Activated CD4-positive, alpha-beta memory T cell treated with anti-CD3 and anti-CD28 coated beads for 36 hours (primary cell): ENCODE measurements at regions not wholly inside any gene's neighbourhood (a gene's known extent, or its start where the extent isn't known, plus 50 kb on each side); places are given as distances from the start of the nearest gene placed in this dataset.

ENCODE experiments used
- CTCF ChIA-PET: fragments of 350-600 bp; sonication (Branson Sonifier 250); formaldehyde crosslinking; loops from one replicate; lab custom pipeline; 2021; ENCODE audit warnings: antibody characterized with exemption, inconsistent platforms; lab: Charles Lee
- POLR2A ChIA-PET: fragments of 350-600 bp; sonication (Branson Sonifier 250); formaldehyde crosslinking; loops from one replicate; lab custom pipeline; 2021; ENCODE audit warnings: antibody characterized with exemption; lab: Charles Lee
- DNase-seq: peaks from one replicate; pipeline ENCODE4 v3.0.0-alpha.2; 2020
- H3K27ac Mint-ChIP-seq: one replicate; pipeline ENCODE4 v1.8.0; 2021; ENCODE audit warnings: mixed read lengths
- H3K27me3 Mint-ChIP-seq: one replicate; pipeline ENCODE4 v1.8.0; 2021; ENCODE audit warnings: mixed read lengths
- H3K36me3 Mint-ChIP-seq: one replicate; pipeline ENCODE4 v1.8.0; 2021; ENCODE audit warnings: mixed read lengths
- H3K4me1 Mint-ChIP-seq: one replicate; pipeline ENCODE4 v1.8.0; 2021; ENCODE audit warnings: low read depth, mixed read lengths
- H3K4me3 Mint-ChIP-seq: one replicate; pipeline ENCODE4 v1.8.0; 2021; ENCODE audit warnings: mild to moderate bottlenecking, mixed read lengths
- H3K9me3 Mint-ChIP-seq: one replicate; pipeline ENCODE4 v1.8.0; 2021; ENCODE audit warnings: mixed read lengths
- intact Hi-C: fragments of 100-400 bp; cut with micrococcal nuclease; formaldehyde crosslinking; loops from one replicate; pipeline ENCODE4 v1.15.1; 2023

DNA sequence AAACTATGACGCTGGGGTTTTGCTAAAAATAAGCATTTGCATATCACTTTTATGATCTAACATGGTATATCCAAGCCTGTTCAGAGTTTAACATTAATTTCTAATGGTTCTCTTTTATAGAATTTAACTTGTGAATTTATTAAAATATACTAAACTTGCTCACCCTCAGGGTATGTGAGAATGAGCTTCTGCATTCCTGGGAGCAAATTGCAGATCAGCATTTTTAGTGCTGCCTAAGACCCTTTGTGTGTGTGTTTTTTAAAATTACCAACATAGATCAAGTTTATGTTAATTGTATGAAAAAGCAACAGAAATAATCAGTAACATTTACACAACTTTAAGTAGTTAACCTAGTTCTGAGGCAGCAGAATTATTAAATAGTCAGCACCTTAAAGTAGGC is 218.0 kb upstream of the AGA start:
- Mint-ChIP-seq H3K9me3 (peaks cover 17% of the 10 kb centered on the region), H3K27ac (no peak overlapping the region), H3K4me3 (no peak overlapping the region), H3K4me1 (no peaks in the 10 kb centered on the region), H3K36me3 (peaks cover 1% of the 10 kb centered on the region), H3K27me3 (peaks cover 2% of the 10 kb centered on the region)
- ChIA-PET CTCF (no interaction called here), POLR2A (no interaction called here)
- DNase-seq = no peak
- intact Hi-C loops = no loop called here

DNA sequence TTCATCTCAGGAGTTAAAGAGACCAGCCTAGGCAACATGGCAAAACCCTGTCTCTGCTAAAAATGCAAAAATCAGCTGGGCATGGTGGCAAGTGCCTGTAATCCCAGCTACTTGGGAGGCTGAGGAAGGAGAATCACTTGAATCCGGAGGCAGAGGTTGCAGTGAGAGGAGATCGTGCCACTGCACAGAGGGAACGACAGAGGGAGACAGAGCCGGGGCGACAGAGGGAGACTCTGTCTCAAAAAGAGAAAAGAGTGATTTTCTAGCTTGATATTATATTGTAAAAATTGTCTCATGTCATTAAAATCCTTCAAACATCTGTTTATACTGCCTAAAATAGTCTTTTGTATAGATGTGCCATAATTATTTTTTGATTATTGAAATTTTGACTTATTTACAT is 225.4 kb upstream of the AGA start:
- Mint-ChIP-seq H3K4me3 (no peak overlapping the region), H3K36me3 (peaks cover 1% of the 10 kb centered on the region), H3K9me3 (no peaks in the 10 kb centered on the region), H3K4me1 (no peaks in the 10 kb centered on the region), H3K27me3 (no peaks in the 10 kb centered on the region), H3K27ac (no peak overlapping the region)
- ChIA-PET POLR2A (no interaction called here), CTCF (no interaction called here)
- DNase-seq = no peak
- intact Hi-C loops = no loop called here

DNA sequence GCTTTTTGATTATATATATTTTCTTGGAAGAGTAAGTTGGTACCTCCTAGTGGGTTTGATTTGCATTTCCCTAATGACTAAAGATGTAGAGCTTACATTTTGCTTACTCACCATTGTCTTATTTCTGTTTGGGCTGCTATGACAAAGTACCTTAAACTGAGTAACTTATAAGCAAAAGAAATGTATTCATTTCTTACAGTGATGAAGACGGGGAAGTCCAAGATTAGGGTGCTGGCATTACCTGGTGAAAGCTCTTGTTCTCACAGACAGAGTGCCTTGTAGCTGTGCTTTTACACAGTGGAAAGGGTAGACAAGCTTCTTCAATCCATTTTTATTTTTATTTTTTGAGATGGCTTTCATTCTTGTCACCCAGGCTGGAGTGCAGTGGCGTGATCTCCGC is 229.2 kb upstream of the AGA start:
- ChIA-PET CTCF (no interaction called here), POLR2A (no interaction called here)
- no peaks in the 10 kb centered on the region for H3K27me3 Mint-ChIP-seq
- no peaks in the 10 kb centered on the region for H3K4me1 Mint-ChIP-seq
- H3K9me3 Mint-ChIP-seq = no peaks in the 10 kb centered on the region
- no peak for DNase-seq
- no peak overlapping the region for H3K27ac Mint-ChIP-seq
- no peaks in the 10 kb centered on the region for H3K36me3 Mint-ChIP-seq
- no peak overlapping the region for H3K4me3 Mint-ChIP-seq
- intact Hi-C loops = no loop called here

DNA sequence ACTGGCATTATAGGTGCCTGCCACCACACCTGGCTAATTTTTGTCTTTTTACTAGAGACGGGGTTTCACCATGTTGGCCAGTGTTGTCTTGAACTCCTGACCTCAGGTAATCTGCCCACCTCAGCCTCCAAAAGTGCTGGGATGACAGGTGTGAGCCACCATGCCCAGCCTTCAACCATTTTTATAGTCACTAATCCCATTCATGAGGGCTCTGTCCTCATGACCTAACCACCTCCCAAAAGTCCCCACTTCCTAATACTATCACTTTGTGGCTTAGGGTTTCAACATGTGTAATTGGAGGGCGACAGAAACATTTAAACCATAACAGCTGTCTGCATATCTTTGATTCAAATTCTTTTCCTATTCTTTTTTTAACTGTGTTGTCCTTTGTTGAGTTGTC is 229.6 kb upstream of the AGA start:
- intact Hi-C loops = no loop called here
- Mint-ChIP-seq H3K27ac (no peak overlapping the region), H3K27me3 (no peaks in the 10 kb centered on the region), H3K4me3 (no peak overlapping the region), H3K9me3 (no peaks in the 10 kb centered on the region), H3K36me3 (no peaks in the 10 kb centered on the region), H3K4me1 (no peaks in the 10 kb centered on the region)
- ChIA-PET CTCF (no interaction called here), POLR2A (no interaction called here)
- DNase-seq = no peak

DNA sequence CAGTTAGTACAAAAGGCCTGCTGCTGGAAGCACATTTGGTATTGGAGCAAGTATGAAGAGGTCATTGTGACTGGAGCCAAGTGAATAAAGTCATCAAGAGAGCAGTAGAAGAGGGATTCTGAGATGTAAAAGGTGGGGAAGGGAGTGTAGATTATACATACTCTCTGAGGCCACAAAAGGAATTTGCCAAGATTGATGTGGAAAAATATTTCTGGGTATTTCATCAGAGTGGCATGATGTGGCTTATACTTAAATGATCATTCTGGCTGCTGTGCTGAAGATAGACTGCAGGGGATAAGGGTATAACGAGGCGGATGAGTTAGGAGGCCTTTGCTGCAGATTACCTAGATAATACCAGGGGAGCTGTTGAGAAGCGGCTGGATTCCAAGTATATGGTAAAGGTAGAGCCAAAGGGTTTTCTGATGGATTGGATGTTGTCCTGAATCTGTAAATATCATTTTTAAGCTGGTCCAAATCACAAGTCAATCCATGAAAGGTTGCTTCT is 231.8 kb upstream of the AGA start:
- CTCF ChIA-PET = no interaction called here

DNA sequence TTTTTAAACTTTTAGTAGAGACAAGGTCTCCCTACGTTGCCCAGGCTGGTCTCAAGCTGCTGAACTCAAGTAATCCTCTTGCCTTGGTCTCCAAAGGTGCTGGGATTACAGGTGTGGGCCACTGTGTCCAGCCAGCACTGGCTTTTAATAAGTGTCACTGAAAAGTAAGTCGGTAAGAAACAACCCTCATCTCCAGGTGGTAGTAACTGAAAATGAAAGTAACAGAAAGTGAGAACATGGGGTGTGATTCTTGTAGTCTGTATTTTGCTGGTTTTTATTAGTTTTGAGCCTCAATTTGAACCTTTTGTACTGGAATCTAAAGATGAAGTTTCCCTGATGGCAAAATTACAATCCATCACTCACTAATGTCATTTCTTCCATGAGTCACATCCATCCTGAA is 238.1 kb upstream of the AGA start:
- Mint-ChIP-seq H3K36me3 (no peaks in the 10 kb centered on the region), H3K27me3 (no peaks in the 10 kb centered on the region), H3K9me3 (no peaks in the 10 kb centered on the region), H3K4me1 (peaks cover 4% of the 10 kb centered on the region), H3K4me3 (no peak overlapping the region), H3K27ac (no peak overlapping the region)
- ChIA-PET POLR2A (no interaction called here), CTCF (no interaction called here)
- intact Hi-C loops = no loop called here
- DNase-seq = no peak

More for the DNA sequence above, 231.8 kb upstream of the AGA start:
- DNase-seq = no peak
- intact Hi-C loops = no loop called here
- Mint-ChIP-seq H3K27me3 (no peaks in the 10 kb centered on the region), H3K27ac (no peak overlapping the region), H3K4me1 (no peaks in the 10 kb centered on the region), H3K9me3 (no peaks in the 10 kb centered on the region), H3K36me3 (no peaks in the 10 kb centered on the region), H3K4me3 (no peak overlapping the region)
- POLR2A ChIA-PET = no interaction called here

DNA sequence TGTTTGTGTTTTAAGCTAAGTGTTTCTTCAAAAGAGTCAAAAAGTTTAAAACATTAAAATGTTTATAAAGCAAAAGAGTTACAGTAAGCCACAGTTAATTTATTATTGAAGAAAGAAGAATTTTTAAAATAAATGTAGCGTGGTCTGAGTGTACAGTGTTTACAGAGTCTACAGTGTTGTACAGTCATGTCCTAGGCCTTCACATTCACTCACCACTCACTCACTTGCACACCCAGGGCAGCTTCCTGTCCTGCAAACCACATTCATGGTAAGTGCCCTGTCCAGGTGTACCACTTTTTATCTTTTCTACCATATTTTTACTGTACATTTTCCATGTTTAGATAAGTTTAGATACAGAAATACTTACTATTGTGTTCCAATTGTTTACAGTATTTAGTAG is 239.7 kb upstream of the AGA start:
- H3K9me3 Mint-ChIP-seq = no peaks in the 10 kb centered on the region
- H3K4me3 Mint-ChIP-seq = no peak overlapping the region
- peaks cover 4% of the 10 kb centered on the region for H3K4me1 Mint-ChIP-seq
- ChIA-PET POLR2A (no interaction called here), CTCF (no interaction called here)
- intact Hi-C loops = no loop called here
- no peak overlapping the region for H3K27ac Mint-ChIP-seq
- no peaks in the 10 kb centered on the region for H3K27me3 Mint-ChIP-seq
- DNase-seq = no peak
- H3K36me3 Mint-ChIP-seq = no peaks in the 10 kb centered on the region

DNA sequence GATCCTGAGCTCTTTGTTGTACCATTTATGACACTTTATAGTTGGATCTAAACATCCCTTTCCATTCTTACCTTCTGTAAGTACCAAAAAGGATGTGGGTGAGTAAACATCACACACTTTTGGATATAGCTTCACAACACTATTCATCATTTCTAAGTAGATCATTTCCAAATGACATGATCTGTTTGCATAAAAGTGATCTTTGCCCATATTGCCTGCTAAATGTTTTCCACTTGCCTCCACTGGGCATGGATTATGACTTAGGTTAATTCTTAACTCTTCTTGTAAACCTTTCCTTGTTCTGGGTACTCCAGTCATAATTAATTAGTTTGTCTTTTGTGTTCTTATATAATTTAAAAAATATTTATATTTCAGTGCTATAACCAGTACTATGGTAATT is 244.9 kb upstream of the AGA start:
- intact Hi-C loops = no loop called here
- Mint-ChIP-seq H3K36me3 (no peaks in the 10 kb centered on the region), H3K9me3 (no peaks in the 10 kb centered on the region), H3K27ac (no peak overlapping the region), H3K4me3 (no peak overlapping the region), H3K27me3 (no peaks in the 10 kb centered on the region), H3K4me1 (no peaks in the 10 kb centered on the region)
- ChIA-PET POLR2A (no interaction called here), CTCF (no interaction called here)
- no peak for DNase-seq

DNA sequence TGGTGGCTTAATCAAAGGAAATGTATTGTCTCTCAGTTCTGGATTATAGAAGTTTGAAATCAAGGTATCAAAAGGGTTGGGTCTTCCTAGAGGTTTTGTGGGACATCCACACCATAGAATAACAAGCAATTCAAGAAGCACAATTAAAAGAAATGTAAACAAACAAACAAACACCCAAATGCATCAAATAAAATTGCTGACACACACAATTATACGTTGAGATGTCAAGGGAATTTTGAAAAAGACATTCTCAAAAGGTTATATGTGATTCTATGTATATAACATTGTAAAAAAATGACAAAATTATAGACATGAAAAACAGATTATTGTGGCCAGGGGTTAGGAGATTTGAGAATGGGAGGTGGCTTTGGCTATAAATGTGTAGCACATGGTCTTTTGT is 250.7 kb upstream of the AGA start:
- Mint-ChIP-seq H3K36me3 (no peaks in the 10 kb centered on the region), H3K4me1 (no peaks in the 10 kb centered on the region), H3K9me3 (no peaks in the 10 kb centered on the region), H3K27me3 (no peaks in the 10 kb centered on the region), H3K27ac (no peak overlapping the region), H3K4me3 (no peak overlapping the region)
- CTCF ChIA-PET = no interaction called here
- DNase-seq = no peak
- intact Hi-C loops = no loop called here
- POLR2A ChIA-PET = no interaction called here

DNA sequence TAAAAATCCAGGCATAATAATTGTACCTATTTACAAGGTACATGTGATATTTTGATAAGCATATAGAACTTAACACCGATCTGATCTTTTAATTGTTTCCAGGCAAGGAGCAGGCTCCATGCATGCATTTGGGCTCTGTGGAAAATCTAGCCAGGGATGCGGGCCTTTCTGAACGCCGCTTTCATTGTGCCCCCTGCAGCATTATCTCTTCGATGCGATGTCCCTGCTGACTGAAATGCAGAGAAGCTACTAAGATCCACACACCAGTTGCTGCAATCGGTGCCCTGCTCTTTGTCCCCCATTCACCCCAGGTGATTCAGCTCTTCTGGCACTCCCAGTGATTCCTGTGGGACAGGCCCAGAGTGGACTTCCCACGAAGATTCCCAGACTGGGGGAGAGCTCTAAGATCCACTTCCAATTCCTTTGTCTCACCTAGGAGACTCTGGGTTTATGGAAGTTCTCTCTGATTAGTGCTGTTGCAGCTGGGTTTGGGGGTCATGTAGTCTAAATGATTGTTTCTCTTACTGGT is 254.3 kb upstream of the AGA start:
- Mint-ChIP-seq H3K36me3 (no peaks in the 10 kb centered on the region), H3K9me3 (no peaks in the 10 kb centered on the region), H3K4me1 (no peaks in the 10 kb centered on the region), H3K4me3 (no peak overlapping the region), H3K27ac (no peak overlapping the region), H3K27me3 (no peaks in the 10 kb centered on the region)
- CTCF ChIA-PET = no interaction called here
- intact Hi-C loops = no loop called here
- no peak for DNase-seq
- POLR2A ChIA-PET = no interaction called here

DNA sequence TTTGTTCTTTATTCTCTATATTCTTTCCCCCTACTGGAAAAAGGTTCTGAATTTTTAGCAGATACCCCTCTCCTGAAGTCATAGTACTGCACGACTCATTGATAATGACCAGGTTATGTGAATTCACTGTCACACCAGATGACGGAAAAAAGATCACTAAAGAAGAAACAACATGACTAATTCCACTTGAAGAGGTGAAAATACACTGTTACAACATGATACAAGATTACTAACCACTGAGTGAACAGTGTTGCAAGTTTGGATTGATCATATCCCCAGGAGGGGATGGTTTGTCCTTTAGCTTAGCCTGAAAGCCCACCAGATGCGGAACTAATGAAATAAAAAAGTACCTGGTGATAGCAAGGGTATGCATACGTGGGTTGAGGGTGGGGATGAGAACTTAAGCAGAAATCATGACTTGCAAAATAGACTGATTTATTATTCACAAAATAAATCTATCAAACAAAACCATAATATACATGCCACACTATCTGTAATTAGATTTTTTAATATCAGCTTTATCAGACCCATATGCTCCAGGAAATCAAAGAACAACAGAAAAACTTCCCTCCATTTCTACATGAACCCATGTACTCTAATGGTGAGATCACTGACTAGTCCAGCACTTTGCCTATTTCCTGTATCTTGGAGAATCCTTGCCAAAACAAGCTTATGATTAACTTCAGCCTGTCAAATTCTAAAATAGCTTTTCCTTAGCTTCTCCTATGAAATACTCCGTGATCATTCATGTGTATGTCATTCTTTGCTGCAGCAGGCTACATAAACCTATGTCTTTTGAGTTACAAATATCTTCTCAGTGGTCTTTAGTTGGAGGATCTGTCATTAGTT is 257.4 kb upstream of the AGA start:
- DNase-seq = no peak
- no peak overlapping the region for H3K4me3 Mint-ChIP-seq
- H3K27me3 Mint-ChIP-seq = no peaks in the 10 kb centered on the region
- POLR2A ChIA-PET = no interaction called here
- no peaks in the 10 kb centered on the region for H3K9me3 Mint-ChIP-seq
- H3K27ac Mint-ChIP-seq = no peak overlapping the region
- intact Hi-C loops = no loop called here
- CTCF ChIA-PET = no interaction called here
- no peaks in the 10 kb centered on the region for H3K36me3 Mint-ChIP-seq
- H3K4me1 Mint-ChIP-seq = no peaks in the 10 kb centered on the region

DNA sequence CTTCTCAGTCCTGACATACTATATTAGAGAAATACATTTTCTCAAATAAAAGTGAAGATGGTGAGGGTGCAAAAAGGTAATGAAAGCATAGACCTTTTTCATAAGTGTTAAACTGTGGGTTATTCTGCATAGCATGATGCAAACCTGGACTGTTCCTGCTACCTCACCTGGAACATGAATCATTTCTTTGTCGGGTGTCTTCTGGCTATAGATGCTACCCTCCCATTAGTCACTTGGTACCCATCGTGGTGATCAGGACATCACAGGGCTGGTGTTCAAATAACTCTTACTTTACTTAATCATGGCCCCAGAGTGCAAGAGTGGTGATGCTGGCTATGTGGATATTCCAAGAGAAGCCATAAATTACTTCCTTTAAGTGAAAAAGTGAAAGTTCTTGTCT is 264.7 kb upstream of the AGA start:
- ChIA-PET POLR2A (no interaction called here), CTCF (no interaction called here)
- no peak for DNase-seq
- Mint-ChIP-seq H3K9me3 (no peaks in the 10 kb centered on the region), H3K4me1 (no peaks in the 10 kb centered on the region), H3K27ac (no peak overlapping the region), H3K36me3 (no peaks in the 10 kb centered on the region), H3K4me3 (no peak overlapping the region), H3K27me3 (no peaks in the 10 kb centered on the region)
- intact Hi-C loops = no loop called here

DNA sequence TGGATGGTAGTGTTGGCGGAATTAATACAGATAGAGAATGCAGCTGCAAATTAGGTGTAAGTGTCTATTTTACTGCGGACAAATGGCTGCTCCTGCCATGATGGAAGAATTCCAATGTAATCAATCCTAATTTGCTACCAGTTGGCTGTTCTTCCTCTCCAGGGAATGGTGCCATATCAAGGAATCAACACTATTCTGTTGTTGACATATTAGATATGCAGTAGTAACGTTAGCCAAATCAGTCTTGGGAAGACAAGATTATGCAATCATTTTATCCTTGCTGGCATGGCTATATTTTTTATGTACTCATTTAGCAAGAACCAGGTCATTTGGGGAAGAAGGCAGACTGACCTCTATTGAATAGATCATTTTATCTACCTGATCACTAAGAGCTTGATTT is 271.2 kb upstream of the AGA start:
- no peaks in the 10 kb centered on the region for H3K4me1 Mint-ChIP-seq
- H3K36me3 Mint-ChIP-seq = no peaks in the 10 kb centered on the region
- intact Hi-C loops = no loop called here
- no peak overlapping the region for H3K27ac Mint-ChIP-seq
- H3K27me3 Mint-ChIP-seq = no peaks in the 10 kb centered on the region
- H3K9me3 Mint-ChIP-seq = no peaks in the 10 kb centered on the region
- no peak overlapping the region for H3K4me3 Mint-ChIP-seq
- CTCF ChIA-PET = no interaction called here
- POLR2A ChIA-PET = no interaction called here
- DNase-seq = no peak
